Brain microvascular endothelial cell (primary cell): ENCODE measurements at regions not wholly inside any gene's neighbourhood (a gene's known extent, or its start where the extent isn't known, plus 50 kb on each side); places are given as distances from the start of the nearest gene placed in this dataset.

Experiments used
- DNase-seq: peaks from one replicate; pipeline ENCODE4 v3.0.0-alpha.2; 2020
- H3K27ac ChIP-seq: fragments of 250-450 bp; sonication (Bioruptor Pico); 2 replicates; pipeline ENCODE4 v1.5.1; 2020; ENCODE audit warnings: mild to moderate bottlenecking, moderate library complexity
- H3K27me3 ChIP-seq: fragments of 250-450 bp; sonication (Bioruptor Pico); replicated peaks from 2 replicates; pipeline ENCODE4 v1.5.1; 2020; ENCODE audit warnings: mild to moderate bottlenecking
- H3K36me3 ChIP-seq: fragments of 250-450 bp; sonication (Bioruptor Pico); replicated peaks from 2 replicates; pipeline ENCODE4 v1.5.1; 2020; ENCODE audit warnings: mild to moderate bottlenecking
- H3K4me3 ChIP-seq: 2 replicates; pipeline ENCODE4 v1.5.1; 2011; ENCODE audit warnings: low read depth, mild to moderate bottlenecking, control low read depth, low read length, moderate library complexity
- in situ Hi-C: cut with HindIII; loops from 2 replicates; pipeline ENCODE4 v1.10.0; 2017; ENCODE audit warnings: low sequenced_read_pairs, low pct_ligation_motif_present
- TF ChIP-seq, protein P1 (sequence below): IDR thresholded peaks from 2 replicates; pipeline ENCODE4 v1.5.1; 2011; ENCODE audit warnings: low read depth, mild to moderate bottlenecking, moderate library complexity, low read length, control low read depth, inconsistent platforms; ENCODE audit errors: missing control alignments

DNA sequence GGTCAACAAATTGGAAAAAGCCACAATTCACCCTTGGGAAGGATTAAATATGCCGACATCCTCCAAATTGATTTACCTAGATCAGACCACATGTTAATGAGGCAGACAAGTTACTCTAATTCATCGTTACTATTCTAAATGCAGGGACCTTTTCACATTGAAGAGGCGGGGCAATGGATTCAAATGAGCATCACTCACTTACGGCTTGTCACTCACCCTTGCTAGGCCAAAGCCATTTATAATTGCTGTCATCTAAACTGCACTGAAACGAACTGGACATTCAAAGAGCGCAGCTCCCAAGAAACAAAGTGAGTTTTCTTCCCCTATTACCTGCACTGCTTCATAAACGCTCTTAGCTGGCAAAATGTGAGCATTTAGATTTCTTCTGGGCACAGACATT, 313.9 kb downstream of the WDR72 start:
- Histone ChIP-seq H3K27me3 (no peaks in the 10 kb centered on the region), H3K27ac (no peak overlapping the region), H3K36me3 (no peaks in the 10 kb centered on the region), H3K4me3 (no peak overlapping the region)
- in situ Hi-C loops: no loop called here
- no peak for DNase-seq
- TF ChIP-seq, protein P1, sequence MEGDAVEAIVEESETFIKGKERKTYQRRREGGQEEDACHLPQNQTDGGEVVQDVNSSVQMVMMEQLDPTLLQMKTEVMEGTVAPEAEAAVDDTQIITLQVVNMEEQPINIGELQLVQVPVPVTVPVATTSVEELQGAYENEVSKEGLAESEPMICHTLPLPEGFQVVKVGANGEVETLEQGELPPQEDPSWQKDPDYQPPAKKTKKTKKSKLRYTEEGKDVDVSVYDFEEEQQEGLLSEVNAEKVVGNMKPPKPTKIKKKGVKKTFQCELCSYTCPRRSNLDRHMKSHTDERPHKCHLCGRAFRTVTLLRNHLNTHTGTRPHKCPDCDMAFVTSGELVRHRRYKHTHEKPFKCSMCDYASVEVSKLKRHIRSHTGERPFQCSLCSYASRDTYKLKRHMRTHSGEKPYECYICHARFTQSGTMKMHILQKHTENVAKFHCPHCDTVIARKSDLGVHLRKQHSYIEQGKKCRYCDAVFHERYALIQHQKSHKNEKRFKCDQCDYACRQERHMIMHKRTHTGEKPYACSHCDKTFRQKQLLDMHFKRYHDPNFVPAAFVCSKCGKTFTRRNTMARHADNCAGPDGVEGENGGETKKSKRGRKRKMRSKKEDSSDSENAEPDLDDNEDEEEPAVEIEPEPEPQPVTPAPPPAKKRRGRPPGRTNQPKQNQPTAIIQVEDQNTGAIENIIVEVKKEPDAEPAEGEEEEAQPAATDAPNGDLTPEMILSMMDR: no peak

DNA sequence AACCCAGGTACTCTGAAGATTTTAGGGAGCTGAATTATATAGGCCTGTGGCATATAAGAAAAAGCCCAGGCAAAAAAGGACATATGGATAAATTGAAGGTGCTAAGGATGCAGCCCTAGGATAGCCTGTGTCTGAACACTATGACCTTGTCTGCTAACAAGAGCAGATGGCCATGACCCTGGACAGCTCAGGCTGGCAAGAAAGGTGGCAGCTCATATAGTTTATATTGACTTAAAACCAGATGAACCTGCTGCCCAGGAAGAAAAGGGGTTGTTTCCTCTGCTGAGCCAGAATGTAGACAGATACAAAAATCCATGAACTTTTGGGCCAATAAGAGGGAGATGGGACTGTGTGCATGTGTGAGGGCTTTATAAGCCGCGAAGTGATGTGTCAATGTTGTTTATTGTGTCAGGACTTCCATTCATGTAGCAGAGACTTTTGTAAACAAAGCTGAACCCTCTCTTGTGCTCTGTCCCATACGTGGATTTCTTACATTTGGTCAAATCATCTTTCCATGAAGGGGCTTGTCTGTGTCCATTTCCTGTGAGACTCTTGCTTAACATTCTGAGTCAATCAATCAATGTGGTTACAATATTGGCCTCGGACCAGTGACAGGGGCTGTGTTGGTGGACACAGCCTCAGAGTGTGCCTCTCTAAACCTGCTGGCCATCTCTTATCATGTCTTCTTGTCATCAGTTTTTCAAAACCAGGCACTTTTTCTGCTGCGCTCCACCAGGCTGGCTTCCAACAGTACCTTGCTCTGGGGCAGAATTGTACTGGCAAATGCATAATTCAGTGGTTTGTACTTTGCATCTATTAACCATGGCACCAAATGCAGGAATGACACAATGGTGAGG, 321.2 kb downstream of the WDR72 start:
- Histone ChIP-seq H3K36me3 (no peaks in the 10 kb centered on the region), H3K27ac (no peak overlapping the region), H3K4me3 (no peak overlapping the region), H3K27me3 (no peaks in the 10 kb centered on the region)
- in situ Hi-C loops: no loop called here
- TF ChIP-seq, protein P1: no peak
- DNase-seq: no peak

DNA sequence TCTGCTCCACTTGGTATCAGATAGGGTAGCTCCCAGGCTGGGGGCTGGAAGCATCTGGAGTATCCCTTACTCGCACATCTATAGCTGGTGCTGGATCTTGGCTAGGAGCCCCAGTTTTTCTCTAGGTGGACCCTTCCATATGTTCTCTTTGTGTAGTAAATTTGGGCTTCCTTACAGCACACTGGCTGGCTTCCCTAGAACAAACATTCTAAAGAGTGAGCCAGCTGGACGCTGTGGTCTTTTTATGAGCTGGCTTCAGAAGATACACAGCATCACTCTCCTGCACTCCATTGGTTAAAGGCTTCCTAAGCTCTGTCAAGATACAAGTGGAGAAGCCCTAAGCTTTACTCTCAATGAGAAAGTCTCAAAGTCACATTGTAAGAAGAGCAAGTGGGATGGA, 322.1 kb downstream of the WDR72 start:
- no peaks in the 10 kb centered on the region for H3K27me3 ChIP-seq
- no peak for DNase-seq
- H3K27ac ChIP-seq: no peak overlapping the region
- H3K36me3 ChIP-seq: no peaks in the 10 kb centered on the region
- H3K4me3 ChIP-seq: no peak overlapping the region
- in situ Hi-C loops: no loop called here
- TF ChIP-seq, protein P1: no peak

DNA sequence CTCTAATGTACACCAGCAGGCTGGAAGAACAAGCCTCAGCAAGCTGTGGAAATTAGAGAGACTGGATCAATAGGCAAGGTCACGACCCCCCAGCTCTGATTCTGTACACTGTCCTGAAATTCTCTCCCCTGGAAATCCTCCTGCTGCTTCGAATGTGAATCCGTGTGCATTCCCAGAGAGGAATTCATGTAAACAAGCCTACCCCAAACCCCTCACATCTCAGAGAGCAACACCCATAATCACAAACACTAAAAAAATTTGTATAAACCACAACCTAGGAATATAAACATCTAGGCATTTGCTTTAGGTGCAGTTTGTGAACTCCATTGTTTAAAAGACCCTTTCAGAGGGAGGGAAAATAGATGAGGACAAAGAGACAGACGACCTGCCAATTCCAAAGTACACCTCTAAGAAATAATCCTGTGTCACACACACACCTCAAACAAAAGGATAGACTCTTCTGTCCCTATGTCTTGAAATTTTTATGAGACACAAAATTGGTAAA, 325.2 kb downstream of the WDR72 start:
- in situ Hi-C loops: no loop called here
- Histone ChIP-seq H3K4me3 (no peak overlapping the region), H3K27ac (no peak overlapping the region), H3K27me3 (no peaks in the 10 kb centered on the region), H3K36me3 (no peaks in the 10 kb centered on the region)
- DNase-seq: no peak
- TF ChIP-seq, protein P1: no peak

DNA sequence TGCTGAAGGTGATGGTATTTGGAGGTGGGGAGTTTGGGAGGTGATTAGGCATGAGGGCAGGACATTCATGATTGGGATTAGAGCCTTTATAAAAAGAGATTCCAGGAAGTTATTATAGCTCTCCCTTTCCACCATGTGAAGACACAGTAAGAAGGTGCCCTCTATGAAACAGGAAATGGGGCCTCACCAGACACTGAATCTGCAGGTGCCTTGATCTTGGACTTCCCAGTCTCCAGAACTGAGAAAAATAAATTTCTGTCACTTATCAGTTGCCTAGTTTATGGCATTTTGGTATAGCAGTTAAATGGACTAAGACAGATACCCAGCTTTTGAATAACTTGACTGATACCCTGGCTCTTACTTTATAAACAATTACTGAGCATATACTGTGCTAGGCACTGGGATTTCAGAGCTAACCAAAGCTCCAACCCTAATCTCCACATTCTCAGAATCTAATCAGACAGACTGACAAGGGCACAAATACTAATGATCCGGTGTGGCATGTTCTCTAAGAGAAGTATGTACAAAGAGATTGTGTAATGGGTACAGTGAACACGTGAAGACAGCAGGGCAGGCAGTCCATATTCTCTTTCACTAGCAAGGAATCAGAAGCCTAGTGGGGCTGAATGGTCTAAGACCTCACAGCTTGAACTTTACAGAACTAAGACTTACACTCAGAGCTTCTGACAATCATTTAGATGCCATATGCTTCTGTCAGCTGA, 343.1 kb downstream of the WDR72 start:
- Histone ChIP-seq H3K4me3 (no peak overlapping the region), H3K36me3 (no peaks in the 10 kb centered on the region), H3K27me3 (no peaks in the 10 kb centered on the region), H3K27ac (no peak overlapping the region)
- TF ChIP-seq, protein P1: no peak
- in situ Hi-C loops: no loop called here
- no peak for DNase-seq
